Activated B cell treated with CpG ODN at 0.5 μM for 24 hours (primary cell): ENCODE measurements at regions not wholly inside any gene's neighbourhood (a gene's known extent, or its start where the extent isn't known, plus 50 kb on each side); places are given as distances from the start of the nearest gene placed in this dataset.

ENCODE experiments used
- ATAC-seq: fragments of 200-7000 bp; cut with Tn5 transposase; one replicate; pipeline ENCODE4 v1.10.0; 2021; ENCODE audit warnings: low read depth, mild to moderate bottlenecking, moderate library complexity
- CTCF ChIA-PET: fragments of 350-600 bp; sonication (Branson Sonifier 250); formaldehyde crosslinking; loops from one replicate; lab custom pipeline; 2021; ENCODE audit warnings: antibody characterized with exemption; lab: Charles Lee
- POLR2A ChIA-PET: fragments of 350-600 bp; sonication (Branson Sonifier 250); formaldehyde crosslinking; loops from one replicate; lab custom pipeline; 2021; ENCODE audit warnings: antibody characterized with exemption; lab: Charles Lee
- DNase-seq: peaks from one replicate; pipeline ENCODE4 v3.0.0; 2022
- H3K27ac Mint-ChIP-seq: one replicate; pipeline ENCODE4 v1.8.0; 2020; ENCODE audit warnings: mixed read lengths
- H3K27me3 Mint-ChIP-seq: one replicate; pipeline ENCODE4 v1.8.0; 2021; ENCODE audit warnings: mixed read lengths
- H3K36me3 Mint-ChIP-seq: one replicate; pipeline ENCODE4 v1.8.0; 2021; ENCODE audit warnings: low read depth, mixed read lengths
- H3K4me1 Mint-ChIP-seq: one replicate; pipeline ENCODE4 v1.8.0; 2021; ENCODE audit warnings: mixed read lengths
- H3K4me3 Mint-ChIP-seq: one replicate; pipeline ENCODE4 v1.8.0; 2020; ENCODE audit warnings: mild to moderate bottlenecking, mixed read lengths
- H3K9me3 Mint-ChIP-seq: one replicate; pipeline ENCODE4 v1.8.0; 2020; ENCODE audit warnings: mixed read lengths
- intact Hi-C: fragments of 100-400 bp; cut with micrococcal nuclease; formaldehyde crosslinking; loops from one replicate; pipeline ENCODE4 v1.15.1; 2024
- TF ChIP-seq, protein P1 (sequence below): fragments of 200-600 bp; IDR thresholded peaks from one replicate; pipeline ENCODE4 v1.8.0; 2022; ENCODE audit warnings: antibody characterized with exemption, mild to moderate bottlenecking

DNA sequence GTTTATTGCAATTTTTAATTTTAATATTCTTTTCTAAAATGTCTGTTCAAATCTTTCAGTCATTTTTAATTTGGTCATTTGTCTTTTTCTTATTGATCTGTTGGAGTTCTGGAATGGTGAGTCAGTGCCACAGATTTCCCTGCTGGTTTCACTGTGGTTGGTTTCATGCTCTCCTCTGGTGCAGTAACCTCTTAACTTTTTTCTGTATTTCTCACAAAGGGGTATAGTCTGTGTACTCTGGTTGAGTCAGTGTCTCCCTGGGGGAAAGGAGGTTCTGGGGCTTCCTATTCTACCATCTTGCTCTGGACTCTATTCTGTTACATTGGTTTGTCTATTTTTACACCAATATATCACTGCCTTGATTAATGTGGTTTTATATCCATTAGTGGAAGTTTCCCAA lies 178.8 kb downstream of the CSNK1G3 start:
- intact Hi-C loops: no loop called here
- POLR2A ChIA-PET: no interaction called here
- Mint-ChIP-seq H3K27ac (no peak overlapping the region), H3K27me3 (no peaks in the 10 kb centered on the region), H3K9me3 (peaks cover 10% of the 10 kb centered on the region), H3K36me3 (no peaks in the 10 kb centered on the region), H3K4me3 (no peak overlapping the region), H3K4me1 (no peaks in the 10 kb centered on the region)
- DNase-seq (no peak), ATAC-seq (no peak)
- CTCF ChIA-PET: no interaction called here
- TF ChIP-seq, protein P1, sequence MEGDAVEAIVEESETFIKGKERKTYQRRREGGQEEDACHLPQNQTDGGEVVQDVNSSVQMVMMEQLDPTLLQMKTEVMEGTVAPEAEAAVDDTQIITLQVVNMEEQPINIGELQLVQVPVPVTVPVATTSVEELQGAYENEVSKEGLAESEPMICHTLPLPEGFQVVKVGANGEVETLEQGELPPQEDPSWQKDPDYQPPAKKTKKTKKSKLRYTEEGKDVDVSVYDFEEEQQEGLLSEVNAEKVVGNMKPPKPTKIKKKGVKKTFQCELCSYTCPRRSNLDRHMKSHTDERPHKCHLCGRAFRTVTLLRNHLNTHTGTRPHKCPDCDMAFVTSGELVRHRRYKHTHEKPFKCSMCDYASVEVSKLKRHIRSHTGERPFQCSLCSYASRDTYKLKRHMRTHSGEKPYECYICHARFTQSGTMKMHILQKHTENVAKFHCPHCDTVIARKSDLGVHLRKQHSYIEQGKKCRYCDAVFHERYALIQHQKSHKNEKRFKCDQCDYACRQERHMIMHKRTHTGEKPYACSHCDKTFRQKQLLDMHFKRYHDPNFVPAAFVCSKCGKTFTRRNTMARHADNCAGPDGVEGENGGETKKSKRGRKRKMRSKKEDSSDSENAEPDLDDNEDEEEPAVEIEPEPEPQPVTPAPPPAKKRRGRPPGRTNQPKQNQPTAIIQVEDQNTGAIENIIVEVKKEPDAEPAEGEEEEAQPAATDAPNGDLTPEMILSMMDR: no peak

DNA sequence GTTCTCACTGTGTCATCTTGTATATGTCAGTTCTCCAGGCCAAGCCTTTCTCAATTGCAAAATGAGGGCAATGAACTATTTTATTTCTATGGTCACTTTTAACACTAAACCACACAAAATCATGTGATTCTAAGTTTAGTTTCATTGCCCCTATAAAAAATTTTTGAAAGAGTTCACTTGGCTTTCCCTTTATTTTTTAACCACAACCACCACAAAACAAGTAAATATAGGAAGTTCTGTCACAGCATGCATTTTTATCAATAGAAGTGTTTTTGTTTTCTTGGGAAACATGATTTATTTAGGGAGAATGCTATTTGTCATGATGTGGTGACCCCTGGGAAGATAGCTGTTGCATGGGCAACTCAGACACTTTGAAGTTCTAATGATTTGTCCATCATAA lies 169.1 kb downstream of the CSNK1G3 start:
- TF ChIP-seq, protein P1: no peak
- Mint-ChIP-seq H3K27ac (no peak overlapping the region), H3K27me3 (no peaks in the 10 kb centered on the region), H3K4me1 (no peaks in the 10 kb centered on the region), H3K36me3 (peaks cover 3% of the 10 kb centered on the region), H3K4me3 (no peak overlapping the region), H3K9me3 (peaks cover 17% of the 10 kb centered on the region)
- CTCF ChIA-PET: interaction anchor here (0.6 kb wide), 1 partner anchor 10 kb away, joined by 3 read pairs; no protein-coding TSS in a partner anchor
- DNase-seq: no peak
- ATAC-seq: no peak
- intact Hi-C loops: no loop called here
- POLR2A ChIA-PET: no interaction called here

DNA sequence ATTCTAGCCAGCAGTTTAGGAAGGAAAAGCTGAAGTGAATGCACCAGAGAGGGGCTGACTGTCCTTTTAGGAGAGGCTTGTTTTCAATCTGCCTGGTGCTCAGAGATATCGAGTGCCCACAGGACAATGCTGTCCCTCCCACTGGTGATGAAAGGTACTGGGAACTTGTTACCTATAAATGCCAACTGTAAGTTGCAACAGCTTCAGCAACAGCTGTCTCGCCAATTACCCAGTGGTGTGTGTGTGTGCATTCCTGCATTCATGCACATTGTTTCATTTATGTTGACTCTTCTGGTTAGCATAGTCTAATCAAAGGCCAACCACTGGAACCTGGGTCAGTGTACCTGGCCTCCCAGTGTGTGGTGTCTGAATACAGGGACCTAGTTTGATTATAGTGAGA lies 161.1 kb downstream of the CSNK1G3 start:
- POLR2A ChIA-PET: no interaction called here
- Mint-ChIP-seq H3K4me3 (no peak overlapping the region), H3K27ac (no peak overlapping the region), H3K9me3 (no peaks in the 10 kb centered on the region), H3K36me3 (no peaks in the 10 kb centered on the region), H3K4me1 (peaks cover 3% of the 10 kb centered on the region), H3K27me3 (no peaks in the 10 kb centered on the region)
- DNase-seq (no peak), ATAC-seq (no peak)
- intact Hi-C loops: loop anchor here (5.0 kb wide), 2 partner anchors 849 to 1264 kb away; no protein-coding TSS in a partner anchor
- CTCF ChIA-PET: no interaction called here
- TF ChIP-seq, protein P1: no peak

GRCh38 chr5:123671711-123672456 lies 159.9 kb downstream of the CSNK1G3 start:
- ChIA-PET CTCF (interaction anchor here (0.6 to 0.7 kb wide), 4 partner anchors 985 to 1886 kb away, joined by 3 read pairs; no protein-coding TSS in a partner anchor), POLR2A (interaction anchor here (0.6 kb wide), 2 partner anchors 739 to 1736 kb away, joined by 3 read pairs; no protein-coding TSS in a partner anchor)
- Mint-ChIP-seq H3K4me3 (no peak overlapping the region), H3K4me1 (peaks cover 3% of the 10 kb centered on the region), H3K27ac (no peak overlapping the region), H3K27me3 (no peaks in the 10 kb centered on the region), H3K36me3 (no peaks in the 10 kb centered on the region), H3K9me3 (no peaks in the 10 kb centered on the region)
- TF ChIP-seq, protein P1: no peak
- ATAC-seq (no peak), DNase-seq (no peak)
- intact Hi-C loops: loop anchor here (2.0 to 5.0 kb wide), 4 partner anchors 850 to 1265 kb away; no protein-coding TSS in a partner anchor

DNA sequence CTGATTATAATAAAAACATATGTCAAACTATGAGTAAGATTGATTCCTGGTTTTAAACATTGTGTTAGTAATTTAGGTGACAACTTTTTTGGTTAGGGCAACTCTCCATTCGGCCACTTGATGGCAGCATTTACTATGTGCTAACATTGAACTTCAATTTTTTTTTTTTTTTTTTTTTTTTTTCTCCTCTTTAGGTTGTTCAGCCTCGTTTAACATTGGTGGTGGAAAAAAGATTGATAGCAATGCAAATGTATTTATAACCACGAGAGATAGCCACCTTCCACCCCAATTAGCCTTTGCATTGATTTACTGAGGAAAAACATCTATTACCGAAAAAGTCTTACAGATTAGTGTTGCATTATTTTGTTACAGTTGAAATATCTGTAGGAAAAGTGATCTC lies 159.1 kb downstream of the CSNK1G3 start:
- peak; percentile 37 for ATAC-seq
- DNase-seq: no peak
- peaks cover 3% of the 10 kb centered on the region for H3K4me1 Mint-ChIP-seq
- no peak overlapping the region for H3K4me3 Mint-ChIP-seq
- intact Hi-C loops: loop anchor here (2.0 to 5.0 kb wide), 4 partner anchors 851 to 1266 kb away; no protein-coding TSS in a partner anchor
- CTCF ChIA-PET: interaction anchor here (0.7 to 1.1 kb wide), 4 partner anchors 10 to 1465 kb away, joined by 3 read pairs; no protein-coding TSS in a partner anchor
- H3K36me3 Mint-ChIP-seq: no peaks in the 10 kb centered on the region
- TF ChIP-seq, protein P1: peak; percentile 92
- no peaks in the 10 kb centered on the region for H3K27me3 Mint-ChIP-seq
- H3K9me3 Mint-ChIP-seq: no peaks in the 10 kb centered on the region
- POLR2A ChIA-PET: interaction anchor here (0.7 kb wide), 1 partner anchor 1402 kb away, joined by 4 read pairs; no protein-coding TSS in a partner anchor
- H3K27ac Mint-ChIP-seq: no peak overlapping the region
